HG02678 (cell line): ENCODE measurements at regions not wholly inside any gene's neighbourhood (a gene's known extent, or its start where the extent isn't known, plus 50 kb on each side); places are given as distances from the start of the nearest gene placed in this dataset.

ENCODE experiments used
- ATAC-seq: cut with Tn5 transposase; IDR thresholded peaks from one replicate; pipeline ENCODE4 v1.9.1; 2021; ENCODE audit warnings: mild to moderate bottlenecking, moderate library complexity; ENCODE audit not compliant: unreplicated experiment

DNA sequence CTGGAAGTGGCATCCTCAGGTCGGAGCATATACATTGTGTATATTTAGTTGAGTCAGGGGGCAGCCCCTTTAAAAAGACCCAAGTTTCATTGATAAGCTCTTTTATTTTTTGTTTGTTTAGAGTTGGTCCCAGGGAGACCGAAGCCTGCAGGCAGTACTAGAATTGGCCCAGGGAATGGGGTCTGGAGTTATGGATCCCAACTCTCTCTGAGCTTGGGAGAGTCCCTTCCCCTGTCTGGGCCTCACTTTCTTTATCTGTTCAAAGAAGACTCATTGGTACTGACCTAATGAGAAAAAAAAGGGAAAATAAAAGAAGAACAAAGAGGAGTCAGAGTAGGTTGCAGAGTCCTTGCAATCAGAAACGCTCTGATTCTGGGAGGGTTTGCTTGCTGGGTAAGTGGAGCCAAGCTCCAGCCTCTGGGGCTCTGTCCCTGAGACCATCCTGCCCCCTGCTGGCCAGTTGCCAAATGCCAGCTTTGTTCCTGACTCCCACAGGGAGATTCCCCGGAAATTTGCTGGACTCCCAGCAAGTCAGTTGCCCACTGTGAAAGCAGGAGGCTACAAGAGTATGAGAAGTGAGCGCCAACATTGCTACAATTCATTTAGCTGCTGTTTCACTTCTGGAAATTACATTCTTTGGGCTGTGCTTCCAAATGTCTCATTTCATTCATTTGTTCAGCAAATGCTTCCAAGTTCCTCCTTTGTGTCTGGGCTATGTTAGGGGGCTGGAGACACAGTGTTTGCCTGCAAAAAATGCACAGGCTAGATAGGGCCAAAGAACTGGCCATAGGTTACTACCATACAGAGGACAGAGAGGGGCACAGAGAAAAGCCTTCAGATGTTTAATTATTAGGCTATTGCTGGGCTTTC is 156.2 kb downstream of the MELK start:
- ATAC-seq: peak; percentile 60

- no peak for ATAC-seq
Observed at GRCh38 chr9:36729906-36730305, 157.2 kb downstream of the MELK start.

- no peak for ATAC-seq
Observed at GRCh38 chr9:36730414-36730813, 157.7 kb downstream of the MELK start.

- no peak for ATAC-seq
Observed at GRCh38 chr9:36731068-36731956, 158.6 kb downstream of the MELK start.

GRCh38 chr9:36734737-36735136 is 162.0 kb downstream of the MELK start:
- no peak for ATAC-seq

GRCh38 chr9:36736648-36737047 is 164.0 kb downstream of the MELK start:
- no peak for ATAC-seq

GRCh38 chr9:36738318-36738976 is 165.8 kb downstream of the MELK start:
- no peak for ATAC-seq

- no peak for ATAC-seq
Observed at GRCh38 chr9:36739373-36740116, 166.8 kb downstream of the MELK start.

DNA sequence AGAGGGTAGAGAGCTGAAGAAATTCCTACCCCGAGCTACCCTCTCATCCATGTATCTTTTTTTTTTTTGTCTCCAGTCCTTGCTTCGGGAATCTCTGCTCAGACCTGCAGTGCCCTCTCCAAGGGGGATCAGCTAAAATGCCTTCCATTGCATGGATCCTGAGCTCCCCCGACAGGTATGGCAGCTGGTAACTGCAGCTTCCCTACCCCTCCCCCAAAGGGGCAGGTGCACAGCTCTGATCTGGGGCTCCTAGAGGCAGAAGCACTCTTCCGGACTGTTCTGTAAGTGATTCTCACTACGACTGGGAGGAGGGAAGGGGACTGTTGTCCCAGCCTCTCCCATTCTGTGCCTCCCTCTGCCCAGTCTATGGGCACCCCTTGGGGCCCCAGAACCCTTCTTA is 169.6 kb downstream of the MELK start:
- no peak for ATAC-seq

DNA sequence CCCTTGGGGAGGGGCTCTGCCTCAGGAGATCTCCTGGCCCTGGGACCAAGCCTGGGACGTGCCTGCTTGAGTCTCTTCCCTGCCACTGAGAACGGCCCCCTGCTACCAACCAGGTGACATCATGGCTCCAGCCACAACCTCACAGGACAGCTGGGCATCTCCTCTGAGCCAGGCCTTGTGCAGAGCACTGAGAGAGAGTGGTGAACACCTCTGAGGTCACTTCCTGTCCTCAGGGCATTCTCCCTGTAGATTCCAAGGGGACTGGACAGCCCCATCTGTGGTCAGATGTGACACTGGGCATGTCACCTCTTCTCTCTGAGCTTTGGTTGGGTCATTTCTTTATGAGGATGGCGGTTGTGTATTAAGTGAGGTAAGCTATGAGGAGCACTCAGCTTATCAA is 172.0 kb downstream of the MELK start:
- no peak for ATAC-seq

DNA sequence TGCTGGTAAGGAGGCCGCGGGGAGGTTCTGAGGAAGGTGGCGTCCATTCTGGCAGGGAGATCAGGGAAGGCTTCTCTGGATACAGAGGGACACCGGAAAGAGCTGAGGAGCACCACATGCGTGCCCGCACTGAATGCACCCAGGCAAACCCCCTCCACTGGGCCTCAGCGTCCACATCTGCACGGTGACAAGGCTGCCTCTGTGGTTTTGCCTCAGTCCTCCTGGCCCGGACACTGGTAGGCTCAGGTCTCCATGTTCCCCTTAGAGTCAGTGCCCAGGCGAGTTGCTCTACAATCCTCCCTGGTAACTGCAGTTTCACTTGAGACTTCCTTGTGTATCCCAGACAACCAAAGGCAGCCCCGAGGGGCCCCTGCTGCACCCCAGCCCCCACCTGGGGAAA is 173.3 kb downstream of the MELK start:
- no peak for ATAC-seq

- no peak for ATAC-seq
Observed at GRCh38 chr9:36746415-36746814, 173.7 kb downstream of the MELK start.

DNA sequence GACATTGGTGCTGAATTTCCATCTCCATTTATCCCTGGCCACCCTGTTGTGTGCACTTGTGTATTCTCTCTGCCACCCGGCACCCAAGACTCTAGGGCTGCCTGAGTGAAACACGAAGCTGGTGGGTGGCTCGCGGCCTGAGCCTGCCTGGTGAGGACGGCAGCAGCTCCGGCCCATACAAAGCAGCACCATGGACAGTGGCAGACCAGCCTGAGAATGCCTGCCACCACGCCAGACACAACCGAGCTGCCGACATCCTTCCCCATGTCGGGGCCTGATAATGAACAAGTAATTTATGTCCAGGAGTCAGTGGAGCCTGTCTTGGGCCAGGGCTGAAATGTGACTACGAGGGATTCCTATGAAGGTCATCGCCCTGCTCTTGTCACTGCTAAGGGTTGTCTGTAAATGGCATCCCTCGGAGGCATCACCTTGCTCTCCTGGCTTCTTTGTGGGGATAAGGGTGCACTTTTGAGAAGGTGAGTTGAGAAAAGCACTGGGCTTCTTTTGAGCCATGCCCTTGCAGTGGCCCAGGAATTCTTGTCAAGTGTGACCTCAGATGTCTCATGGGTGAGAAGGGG is 175.7 kb downstream of the MELK start:
- no peak for ATAC-seq

DNA sequence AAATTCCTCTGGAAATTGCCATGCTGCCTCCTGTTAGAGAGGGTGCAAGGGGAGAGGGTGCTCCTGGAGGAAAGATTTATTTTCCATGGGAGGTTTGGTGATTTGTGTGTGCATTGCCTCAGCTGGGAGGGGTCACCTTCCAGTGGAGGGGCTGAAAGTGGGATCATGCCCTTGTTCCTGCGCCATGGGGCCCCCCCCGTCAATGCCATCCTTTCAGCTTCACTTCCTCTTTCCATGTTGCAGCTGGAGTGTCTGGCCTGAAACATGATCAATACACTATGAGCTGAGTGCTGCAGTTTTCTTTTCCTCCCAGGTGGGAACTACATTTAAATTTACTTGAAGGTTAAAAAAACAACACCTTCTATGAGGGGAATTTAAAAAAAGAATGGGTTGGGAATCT is 176.8 kb downstream of the MELK start:
- ATAC-seq: no peak

GRCh38 chr9:36750630-36751029 is 177.9 kb downstream of the MELK start:
- ATAC-seq: no peak

DNA sequence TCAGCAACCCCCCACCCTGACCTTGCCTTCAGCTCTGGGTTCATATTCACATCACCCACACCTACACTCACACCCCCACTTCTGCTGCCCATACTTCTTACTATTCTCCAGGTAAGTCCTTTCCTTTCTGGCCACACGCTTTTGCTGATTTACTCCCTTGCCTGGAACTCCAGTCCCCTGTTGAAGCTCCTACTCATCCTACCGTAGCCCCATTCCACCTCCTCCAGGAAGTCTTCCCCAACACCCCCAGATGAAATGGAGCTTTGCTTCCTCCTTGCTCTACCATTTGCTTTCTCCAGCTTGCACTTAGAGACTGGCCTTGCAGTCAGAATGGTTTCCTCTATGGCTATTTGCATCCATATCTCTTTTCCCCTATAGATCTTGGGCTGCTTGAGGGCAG is 182.3 kb downstream of the MELK start:
- no peak for ATAC-seq

- no peak for ATAC-seq
Observed at GRCh38 chr9:36759141-36759540, 186.4 kb downstream of the MELK start.

DNA sequence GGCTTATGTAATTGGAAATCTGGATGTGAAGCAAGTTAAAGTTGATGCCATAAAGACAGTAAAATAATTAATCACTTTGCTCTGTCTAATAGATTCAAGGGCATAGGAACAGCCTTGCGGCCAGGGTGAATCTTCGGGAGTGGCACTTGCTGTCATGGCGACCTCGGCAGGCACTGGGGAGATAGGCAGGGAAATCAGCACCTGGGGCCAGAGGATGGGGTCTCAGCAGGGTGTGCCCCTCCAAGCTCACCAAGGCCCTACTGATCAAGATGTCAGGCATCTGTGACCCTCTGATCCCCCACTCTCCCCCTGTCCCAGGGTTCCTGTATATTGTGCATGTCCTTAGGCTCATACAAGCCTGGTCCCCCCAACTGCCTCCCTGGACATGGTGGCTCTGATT is 187.3 kb downstream of the MELK start:
- ATAC-seq: no peak

DNA sequence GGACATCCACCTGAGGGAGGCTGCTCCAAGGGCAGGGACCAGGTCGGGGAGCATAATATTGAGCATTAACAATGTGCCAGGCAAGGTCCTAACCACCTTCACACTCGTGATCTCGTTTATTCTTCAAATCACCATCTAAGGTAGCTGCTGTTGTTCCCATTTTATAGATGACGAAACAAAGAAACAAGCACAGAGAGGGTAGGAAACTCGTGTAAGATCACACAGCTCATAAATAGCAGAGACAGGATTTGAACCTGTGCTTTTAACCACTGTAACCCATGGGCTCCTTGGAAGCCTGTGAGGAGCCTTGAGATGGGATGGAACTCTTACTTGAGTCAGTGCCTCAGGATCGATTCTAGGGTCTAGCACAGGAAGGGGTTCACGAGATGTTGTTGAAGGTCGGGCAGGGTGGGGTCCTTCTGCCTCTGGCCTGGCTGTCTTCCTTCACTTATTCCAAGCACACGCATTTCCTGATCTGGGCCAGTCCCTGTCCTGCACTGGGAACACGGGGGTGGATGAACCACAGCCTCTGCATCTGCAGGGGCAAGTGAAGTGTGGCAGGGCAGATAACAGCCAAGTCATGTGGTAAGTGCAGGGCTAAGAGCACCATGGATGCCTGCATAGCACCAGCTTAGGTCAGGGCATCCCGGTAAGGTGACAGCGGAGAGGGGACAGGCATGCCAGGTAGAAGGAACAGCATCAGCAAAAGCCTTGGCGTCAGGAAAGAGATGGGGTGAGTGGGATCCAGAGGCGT is 188.1 kb downstream of the MELK start:
- no peak for ATAC-seq

DNA sequence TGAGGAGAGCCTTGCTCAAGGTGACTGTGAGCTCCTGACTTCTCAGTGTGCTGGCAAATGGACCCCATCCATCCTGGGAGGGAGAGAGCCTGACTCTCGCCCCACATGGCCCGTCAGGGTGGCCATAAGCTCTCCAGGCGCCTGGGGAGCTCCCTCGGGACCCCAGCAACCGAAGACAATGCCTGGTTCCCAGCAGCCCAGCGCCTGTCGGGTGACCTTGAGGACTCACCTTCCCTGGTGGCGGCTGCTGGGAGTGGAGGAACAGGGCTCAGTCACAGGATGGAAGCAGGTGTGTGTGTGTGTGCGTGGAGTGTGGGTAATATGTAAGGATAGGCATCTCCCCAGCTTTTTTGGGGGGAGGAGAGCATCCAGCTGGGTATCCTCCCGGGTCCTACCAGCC is 190.3 kb downstream of the MELK start:
- no peak for ATAC-seq
